K562 (cell line): ENCODE measurements at regions not wholly inside any gene's neighbourhood (a gene's known extent, or its start where the extent isn't known, plus 50 kb on each side); places are given as distances from the start of the nearest gene placed in this dataset.

Experiments used
- ATAC-seq: fragments of 200-7000 bp; cut with Tn5 transposase; 3 replicates; pipeline ENCODE4 v1.9.1; 2020; ENCODE audit warnings: moderate library complexity
- BruUV-seq: library from RNA; stranded (reverse); fragments of 400-500 nt; replicated peaks from 2 replicates; lab custom pipeline; 2021; lab: Mats Ljungman, UMichigan
- CTCF ChIA-PET: fragments of 300-600 bp; formaldehyde crosslinking; extraction: SDS; loops from one replicate; lab custom pipeline; 2021; ENCODE audit warnings: low intra/inter-chr PET ratio; lab: Yijun Ruan, JAX
- POLR2A ChIA-PET: fragments of 300-600, 350-650 bp; sonication (Branson Sonifier 250); formaldehyde crosslinking; extraction: SDS; loops from one replicate; lab custom pipeline; 2021; ENCODE audit warnings: antibody characterized with exemption, inconsistent platforms; lab: Yijun Ruan, JAX
- DNase-seq, 4 experiments: peaks; one replicate each; pipeline versions ENCODE4 v3.0.0 to v3.0.0-alpha.2; 2011 to 2018; ENCODE audit warnings: low spot score in 3 of 4, mixed read lengths in 3 of 4; ENCODE audit errors: extremely low read depth in 1 of 4
- FAIRE-seq: peaks from 2 replicates; lab custom pipeline; 2011; peaks lifted over from hg19 to GRCh38; lab: Jason Lieb, UNC
- H2AFZ ChIP-seq: 2 replicates; pipeline ENCODE4 v1.6.0; 2011; ENCODE audit warnings: low read depth, low read length, control low read depth, inconsistent platforms
- H3K27ac ChIP-seq: fragments of 200-600 bp; 3 replicates; pipeline ENCODE4 v1.8.0; 2011; ENCODE audit warnings: low read depth, mild to moderate bottlenecking, control low read depth, inconsistent platforms, low read length, moderate library complexity, mixed read lengths; ENCODE audit errors: extremely low read depth
- H3K27me3 ChIP-seq, 2 experiments: fragments of 300-600 bp in 1 of 2; 2 replicates in 1 of 2; 3 replicates in 1 of 2; pipeline versions ENCODE4 v1.6.0 to v1.8.0; 2011; ENCODE audit warnings: inconsistent platforms in 2 of 2, low read length in 2 of 2, mild to moderate bottlenecking in 1 of 2, mixed read lengths in 1 of 2, moderate library complexity in 1 of 2; ENCODE audit not compliant: control insufficient read depth in 2 of 2, insufficient read depth in 2 of 2
- H3K36me3 ChIP-seq: fragments of 300-600 bp; 3 replicates; pipeline ENCODE4 v1.8.0; 2011; ENCODE audit warnings: mild to moderate bottlenecking, low read length, inconsistent platforms; ENCODE audit not compliant: control insufficient read depth, insufficient read depth
- H3K4me1 ChIP-seq, 2 experiments: fragments of 200-600 bp in 1 of 2; replicated peaks in 1 of 2; 2 replicates in 1 of 2; 3 replicates in 1 of 2; pipeline versions ENCODE4 v1.5.1 to v1.8.0; 2011; ENCODE audit warnings: inconsistent platforms in 2 of 2, low read length in 2 of 2, mild to moderate bottlenecking in 1 of 2, mixed read lengths in 1 of 2, moderate library complexity in 1 of 2; ENCODE audit not compliant: control insufficient read depth in 2 of 2, insufficient read depth in 2 of 2
- H3K4me2 ChIP-seq: 2 replicates; pipeline ENCODE4 v1.6.1; 2011; ENCODE audit warnings: low read length, control low read depth, inconsistent platforms, mixed read lengths; ENCODE audit not compliant: insufficient read depth
- H3K4me3 ChIP-seq: fragments of 200-600 bp; sonication (generic), shearing (Covaris generic); 2 replicates; pipeline ENCODE4 v1.5.1; 2016; ENCODE audit warnings: control low read depth, inconsistent platforms
- H3K79me2 ChIP-seq: fragments of 200-600 bp; 3 replicates; pipeline ENCODE4 v1.8.0; 2011; ENCODE audit warnings: low read length, inconsistent platforms; ENCODE audit not compliant: control insufficient read depth, insufficient read depth
- H3K9ac ChIP-seq, 2 experiments: 2 replicates each; pipeline versions ENCODE4 v1.6.0 to v1.6.1; 2011; ENCODE audit warnings: low read depth in 2 of 2, low read length in 2 of 2, control low read depth in 1 of 2, inconsistent platforms in 1 of 2, mild to moderate bottlenecking in 1 of 2, mixed read lengths in 1 of 2; ENCODE audit not compliant: insufficient read depth in 1 of 2
- H3K9me1 ChIP-seq: one replicate; pipeline ENCODE4 v1.6.0; 2011; ENCODE audit warnings: inconsistent platforms, mild to moderate bottlenecking, low read length, moderate library complexity; ENCODE audit not compliant: control insufficient read depth, insufficient read depth
- H3K9me3 ChIP-seq: replicated peaks from 2 replicates; pipeline ENCODE4 v1.5.1; 2011; ENCODE audit warnings: low read depth, low read length, inconsistent platforms; ENCODE audit not compliant: control insufficient read depth, insufficient read depth
- H4K20me1 ChIP-seq: replicated peaks from 2 replicates; pipeline ENCODE4 v1.6.1; 2011; ENCODE audit warnings: low read length, inconsistent platforms, mixed read lengths; ENCODE audit not compliant: control insufficient read depth, insufficient read depth
- CEBPB ChIP-seq: fragments of 450-650 bp; IDR thresholded peaks from 2 replicates; pipeline ENCODE4 v1.6.1; 2016; ENCODE audit warnings: missing genetic modification characterization, missing compliant biosample characterization
- CTCF ChIP-seq, 3 experiments: IDR thresholded peaks in 2 of 3; conservative IDR thresholded peaks in 1 of 3; 2 replicates each; pipeline ENCODE4 v1.5.1; 2011 to 2012; ENCODE audit warnings: low read length in 3 of 3, mild to moderate bottlenecking in 3 of 3, control low read depth in 2 of 3, improper control_type of control experiment in 1 of 3, inconsistent platforms in 1 of 3, low read depth in 1 of 3, mixed read lengths in 1 of 3, moderate library complexity in 1 of 3; ENCODE audit not compliant: insufficient read depth in 2 of 3
- ETS2 ChIP-seq: IDR thresholded peaks from 2 replicates; pipeline ENCODE4 v1.6.1; 2016; ENCODE audit warnings: borderline replicate concordance, missing genetic modification characterization, mild to moderate bottlenecking, moderate library complexity, missing compliant biosample characterization; ENCODE audit not compliant: poor library complexity, severe bottlenecking
- EWSR1 ChIP-seq: fragments of 450-650 bp; IDR thresholded peaks from 2 replicates; pipeline ENCODE4 v1.6.1; 2018; ENCODE audit warnings: borderline replicate concordance, mild to moderate bottlenecking, low read depth, moderate library complexity; ENCODE audit not compliant: partially characterized antibody
- HDGF ChIP-seq: fragments of 450-650 bp; IDR thresholded peaks from 2 replicates; pipeline ENCODE4 v1.6.1; 2016
- MBD1 ChIP-seq: fragments of 250-450 bp; sonication (Bioruptor Pico); IDR thresholded peaks from 2 replicates; pipeline ENCODE4 v1.8.0; 2022; ENCODE audit warnings: inconsistent platforms
- RREB1 ChIP-seq: fragments of 250-450 bp; sonication (Bioruptor Pico); IDR thresholded peaks from 2 replicates; pipeline ENCODE4 v1.4.0; 2020
- SMARCE1 ChIP-seq: fragments of 450-650 bp; IDR thresholded peaks from 2 replicates; pipeline ENCODE4 v1.7.1; 2016; ENCODE audit warnings: mild to moderate bottlenecking
- TCF15 ChIP-seq: fragments of 250-450 bp; sonication (Bioruptor Pico); IDR thresholded peaks from 2 replicates; pipeline ENCODE4 v1.8.0; 2022; ENCODE audit warnings: moderate library complexity, mild to moderate bottlenecking, inconsistent platforms
- ZNF121 ChIP-seq: sonication (generic); formaldehyde crosslinking; conservative IDR thresholded peaks from 2 replicates; pipeline ENCODE4 v1.8.0; 2022; ENCODE audit warnings: missing genetic modification reagents
- ZNF174 ChIP-seq: fragments of 250-450 bp; sonication (Bioruptor Pico); IDR thresholded peaks from 2 replicates; pipeline ENCODE4 v1.4.0; 2020; ENCODE audit warnings: mild to moderate bottlenecking
- ZNF217 ChIP-seq: sonication (generic); formaldehyde crosslinking; IDR thresholded peaks from 2 replicates; pipeline ENCODE4 v1.8.0; 2022; ENCODE audit warnings: mild to moderate bottlenecking, missing genetic modification reagents
- ZNF316 ChIP-seq: fragments of 450-650 bp; IDR thresholded peaks from 2 replicates; pipeline ENCODE4 v1.6.1; 2016
- WGBS: fragments of 100-300 bp; shearing (Covaris generic); methylation state at CpG from one replicate; pipeline ENCODE4 v1.1.6; 2016; ENCODE audit warnings: low coverage, mixed read lengths; ENCODE audit not compliant: insufficient coverage; ENCODE audit errors: missing lambda C conversion rate; 5-methylcytosine and 5-hydroxymethylcytosine counted together
- in situ Hi-C: fragments of 300-500 bp; cut with MboI; formaldehyde crosslinking; loops from 4 replicates; pipeline ENCODE4 v1.15.0; 2018; ENCODE audit warnings: inconsistent platforms, mixed read lengths
- intact Hi-C: fragments of 100-400 bp; cut with micrococcal nuclease; formaldehyde crosslinking; loops from 2 replicates; pipeline ENCODE4 v1.14.2; 2022

GRCh38 chr2:45218297-45218696 is 209.0 kb upstream of the SIX2 start:
- POLR2A ChIA-PET = no interaction called here
- Histone ChIP-seq H3K4me3 (no peak overlapping the region), H3K9me3 (no peaks in the 10 kb centered on the region), H3K4me2 (no peak overlapping the region), H2AFZ (no peak overlapping the region), H3K79me2 (no peaks in the 10 kb centered on the region), H3K27ac (no peak overlapping the region), H4K20me1 (no peaks in the 10 kb centered on the region), H3K27me3 (peaks cover 9 to 23% of the 10 kb centered on the region in 2 experiments; a peak in 3 of 5 replicates), H3K9ac (no peak overlapping the region), H3K9me1 (no peaks in the 10 kb centered on the region), H3K36me3 (no peaks in the 10 kb centered on the region)
- CTCF ChIA-PET = no interaction called here
- no peak for ATAC-seq
- in situ Hi-C loops = no loop called here
- BruUV-seq = no TSS peak
- FAIRE-seq = no peak
- TF ChIP-seq ZNF316 (no peak), TCF15 (CRISPR knock-in tag) (no peak), SMARCE1 (no peak), RREB1 (CRISPR knock-in tag) (no peak), HDGF (no peak), MBD1 (no peak), EWSR1 (no peak), CEBPB (tag) (no peak), CTCF (IDR thresholded peaks at IDR 0.05 in 2 of 3, conservative IDR thresholded peaks at IDR 0.05 in 1 of 3; ENCODE audit: insufficient read depth in 2 of 3, low read depth in 1 of 3, low read length in 3 of 3) (no peak), ZNF121 (CRISPR knock-in tag) (no peak), ZNF174 (CRISPR knock-in tag) (no peak), ETS2 (no peak), ZNF217 (CRISPR knock-in tag) (no peak)
- TF ChIP-seq, all 486 proteins: peak for 0
- WGBS = 0% methylated on average over 3 of the region's 3 CpGs
- no peak for DNase-seq
- intact Hi-C loops = no loop called here
- H3K4me1 ChIP-seq = no peaks in the 10 kb centered on the region; a peak in 1 of 5 replicates
